ENCODE measurements at regions not wholly inside any gene's neighbourhood (a gene's known extent, or its start where the extent isn't known, plus 50 kb on each side); places are given as distances from the start of the nearest gene placed in this dataset.

DNA sequence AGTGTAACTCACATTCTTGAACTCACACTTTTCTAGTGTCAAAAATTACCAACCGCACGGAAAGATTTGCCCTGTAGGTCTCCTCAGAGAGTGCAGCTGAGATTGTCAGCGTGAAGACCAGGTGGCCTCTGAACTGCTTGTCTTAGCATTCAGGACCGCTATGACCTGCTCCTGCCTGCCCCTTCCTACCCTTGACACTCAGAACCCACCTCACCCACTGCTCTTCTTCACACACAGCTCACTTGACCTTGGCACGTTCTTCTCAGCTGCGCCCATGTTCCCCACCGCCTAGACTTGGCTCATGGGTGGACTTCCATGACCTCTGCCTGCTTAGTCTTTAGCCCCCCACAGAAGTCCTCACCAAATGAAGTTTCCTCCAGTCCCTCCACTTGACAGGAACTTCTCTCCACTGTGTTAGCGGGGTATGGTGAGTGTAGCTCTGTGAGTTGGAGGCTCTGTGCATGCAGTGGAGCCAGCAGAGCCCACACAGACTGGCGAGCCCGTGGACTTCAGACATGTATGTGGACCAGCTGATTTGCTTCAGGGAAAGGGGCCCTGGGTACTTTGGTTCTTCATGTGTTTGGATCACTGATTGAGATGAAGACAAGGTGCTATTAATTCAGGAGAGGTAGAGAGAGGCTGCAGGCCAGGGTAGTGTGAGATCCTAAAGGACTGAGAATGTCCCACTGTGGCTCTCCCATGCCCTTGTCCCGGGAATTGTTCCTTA lies 221.3 kb downstream of the OPA1 start:
- DNase-seq (ENCODE audit: low spot score) = no peak
- in situ Hi-C loops (cut with MboI; ENCODE audit: low pct_unique_long_range_greater_than_20kb, low sequenced_read_pairs, unreplicated experiment) = no loop called here
- TF ChIP-seq, protein P1, sequence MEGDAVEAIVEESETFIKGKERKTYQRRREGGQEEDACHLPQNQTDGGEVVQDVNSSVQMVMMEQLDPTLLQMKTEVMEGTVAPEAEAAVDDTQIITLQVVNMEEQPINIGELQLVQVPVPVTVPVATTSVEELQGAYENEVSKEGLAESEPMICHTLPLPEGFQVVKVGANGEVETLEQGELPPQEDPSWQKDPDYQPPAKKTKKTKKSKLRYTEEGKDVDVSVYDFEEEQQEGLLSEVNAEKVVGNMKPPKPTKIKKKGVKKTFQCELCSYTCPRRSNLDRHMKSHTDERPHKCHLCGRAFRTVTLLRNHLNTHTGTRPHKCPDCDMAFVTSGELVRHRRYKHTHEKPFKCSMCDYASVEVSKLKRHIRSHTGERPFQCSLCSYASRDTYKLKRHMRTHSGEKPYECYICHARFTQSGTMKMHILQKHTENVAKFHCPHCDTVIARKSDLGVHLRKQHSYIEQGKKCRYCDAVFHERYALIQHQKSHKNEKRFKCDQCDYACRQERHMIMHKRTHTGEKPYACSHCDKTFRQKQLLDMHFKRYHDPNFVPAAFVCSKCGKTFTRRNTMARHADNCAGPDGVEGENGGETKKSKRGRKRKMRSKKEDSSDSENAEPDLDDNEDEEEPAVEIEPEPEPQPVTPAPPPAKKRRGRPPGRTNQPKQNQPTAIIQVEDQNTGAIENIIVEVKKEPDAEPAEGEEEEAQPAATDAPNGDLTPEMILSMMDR (IDR thresholded peaks at IDR 0.05; ENCODE audit: extremely low read depth, insufficient read depth, missing control alignments) = no peak

- in situ Hi-C loops (cut with MboI; ENCODE audit: low pct_unique_long_range_greater_than_20kb, low sequenced_read_pairs, unreplicated experiment) = no loop called here
- DNase-seq (ENCODE audit: low spot score) = no peak
- TF ChIP-seq, protein P1 (IDR thresholded peaks at IDR 0.05; ENCODE audit: extremely low read depth, insufficient read depth, missing control alignments) = no peak
Observed at GRCh38 chr3:193815246-193816027, 222.4 kb downstream of the OPA1 start.

DNA sequence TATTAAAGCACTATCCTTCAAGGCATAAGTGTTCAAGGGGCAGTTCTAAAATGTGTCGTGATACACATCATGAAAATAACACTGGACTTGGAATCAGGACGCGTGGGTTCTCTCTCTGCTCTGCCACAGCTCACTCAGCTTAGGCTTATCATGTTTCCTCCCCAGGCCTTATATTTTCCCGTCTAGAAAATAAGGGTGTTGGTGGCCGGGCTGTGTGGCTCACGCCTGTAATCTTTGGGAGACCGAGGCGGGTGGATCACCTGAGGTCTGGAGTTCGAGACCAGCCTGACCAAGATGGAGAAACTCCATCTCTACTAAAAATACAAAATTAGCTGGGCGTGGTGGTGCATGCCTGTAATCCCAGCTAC lies 223.0 kb downstream of the OPA1 start:
- TF ChIP-seq, protein P1 (IDR thresholded peaks at IDR 0.05; ENCODE audit: extremely low read depth, insufficient read depth, missing control alignments) = no peak
- in situ Hi-C loops (cut with MboI; ENCODE audit: low pct_unique_long_range_greater_than_20kb, low sequenced_read_pairs, unreplicated experiment) = no loop called here
- no peak for DNase-seq (ENCODE audit: low spot score)

GRCh38 chr3:193816656-193817311 lies 223.8 kb downstream of the OPA1 start:
- TF ChIP-seq, protein P1 (IDR thresholded peaks at IDR 0.05; ENCODE audit: extremely low read depth, insufficient read depth, missing control alignments) = no peak
- in situ Hi-C loops (cut with MboI; ENCODE audit: low pct_unique_long_range_greater_than_20kb, low sequenced_read_pairs, unreplicated experiment) = no loop called here
- no peak for DNase-seq (ENCODE audit: low spot score)

GRCh38 chr3:193819117-193820010 lies 226.4 kb downstream of the OPA1 start:
- no peak for DNase-seq (ENCODE audit: low spot score)
- TF ChIP-seq, protein P1 (IDR thresholded peaks at IDR 0.05; ENCODE audit: extremely low read depth, insufficient read depth, missing control alignments) = no peak
- in situ Hi-C loops (cut with MboI; ENCODE audit: low pct_unique_long_range_greater_than_20kb, low sequenced_read_pairs, unreplicated experiment) = no loop called here

- TF ChIP-seq, protein P1 (IDR thresholded peaks at IDR 0.05; ENCODE audit: extremely low read depth, insufficient read depth, missing control alignments) = no peak
- in situ Hi-C loops (cut with MboI; ENCODE audit: low pct_unique_long_range_greater_than_20kb, low sequenced_read_pairs, unreplicated experiment) = no loop called here
- DNase-seq (ENCODE audit: low spot score) = no peak
Observed at GRCh38 chr3:193821151-193821668, 228.2 kb downstream of the OPA1 start.

Measured in GM13977 (cell line).